AG09319 (cell line): ENCODE measurements at regions not wholly inside any gene's neighbourhood (a gene's known extent, or its start where the extent isn't known, plus 50 kb on each side); places are given as distances from the start of the nearest gene placed in this dataset.

Source experiments
- DNase-seq: peaks from one replicate; pipeline ENCODE4 v3.0.0-alpha.2; 2010; ENCODE audit warnings: low read depth; ENCODE audit errors: extremely low read depth
- TF ChIP-seq, protein P1 (sequence below): IDR thresholded peaks from 2 replicates; pipeline ENCODE4 v1.5.1; 2011; ENCODE audit warnings: low read depth, mild to moderate bottlenecking, inconsistent platforms, low read length, moderate library complexity

DNA sequence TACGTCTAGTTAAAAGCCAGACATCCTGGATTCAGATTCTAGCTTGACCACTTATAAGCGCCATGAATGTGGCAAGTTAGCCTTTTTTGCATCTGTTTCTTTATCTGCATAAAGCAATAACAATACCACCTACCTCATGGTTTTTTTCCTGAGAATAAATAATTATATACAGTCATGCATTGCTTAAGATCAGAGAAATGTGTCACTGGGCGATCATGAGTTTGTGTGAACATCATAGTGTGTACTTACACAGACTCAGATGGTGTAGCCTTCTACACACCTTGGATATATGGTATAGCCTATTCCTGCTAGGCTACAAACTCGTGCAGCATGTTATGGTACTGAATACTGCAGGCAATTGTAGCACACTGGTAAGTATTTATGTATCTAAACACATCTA, 84.7 kb upstream of the PELI1 start:
- TF ChIP-seq, protein P1, sequence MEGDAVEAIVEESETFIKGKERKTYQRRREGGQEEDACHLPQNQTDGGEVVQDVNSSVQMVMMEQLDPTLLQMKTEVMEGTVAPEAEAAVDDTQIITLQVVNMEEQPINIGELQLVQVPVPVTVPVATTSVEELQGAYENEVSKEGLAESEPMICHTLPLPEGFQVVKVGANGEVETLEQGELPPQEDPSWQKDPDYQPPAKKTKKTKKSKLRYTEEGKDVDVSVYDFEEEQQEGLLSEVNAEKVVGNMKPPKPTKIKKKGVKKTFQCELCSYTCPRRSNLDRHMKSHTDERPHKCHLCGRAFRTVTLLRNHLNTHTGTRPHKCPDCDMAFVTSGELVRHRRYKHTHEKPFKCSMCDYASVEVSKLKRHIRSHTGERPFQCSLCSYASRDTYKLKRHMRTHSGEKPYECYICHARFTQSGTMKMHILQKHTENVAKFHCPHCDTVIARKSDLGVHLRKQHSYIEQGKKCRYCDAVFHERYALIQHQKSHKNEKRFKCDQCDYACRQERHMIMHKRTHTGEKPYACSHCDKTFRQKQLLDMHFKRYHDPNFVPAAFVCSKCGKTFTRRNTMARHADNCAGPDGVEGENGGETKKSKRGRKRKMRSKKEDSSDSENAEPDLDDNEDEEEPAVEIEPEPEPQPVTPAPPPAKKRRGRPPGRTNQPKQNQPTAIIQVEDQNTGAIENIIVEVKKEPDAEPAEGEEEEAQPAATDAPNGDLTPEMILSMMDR: no peak

DNA sequence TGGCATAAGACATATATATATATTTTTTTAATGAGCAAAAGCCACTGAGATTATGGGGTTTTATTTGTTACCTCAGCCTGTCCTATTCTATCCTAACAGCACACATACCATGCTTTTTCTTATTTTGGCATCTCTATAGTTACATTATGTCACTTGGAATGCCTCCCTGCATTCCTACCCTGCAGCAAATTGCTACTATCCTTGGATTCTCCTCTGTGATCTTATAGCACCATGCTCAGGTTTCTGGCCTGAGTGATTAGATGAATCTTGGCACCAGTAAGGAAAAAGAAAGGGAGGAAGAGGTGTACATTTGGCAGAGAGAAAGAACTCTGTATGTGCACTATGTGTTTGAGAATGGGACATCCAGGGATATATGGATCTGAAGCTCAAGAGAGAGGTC, 86.3 kb upstream of the PELI1 start:
- TF ChIP-seq, protein P1: no peak
- no peak for DNase-seq

More for the DNA sequence above, 84.7 kb upstream of the PELI1 start:
- DNase-seq: no peak

DNA sequence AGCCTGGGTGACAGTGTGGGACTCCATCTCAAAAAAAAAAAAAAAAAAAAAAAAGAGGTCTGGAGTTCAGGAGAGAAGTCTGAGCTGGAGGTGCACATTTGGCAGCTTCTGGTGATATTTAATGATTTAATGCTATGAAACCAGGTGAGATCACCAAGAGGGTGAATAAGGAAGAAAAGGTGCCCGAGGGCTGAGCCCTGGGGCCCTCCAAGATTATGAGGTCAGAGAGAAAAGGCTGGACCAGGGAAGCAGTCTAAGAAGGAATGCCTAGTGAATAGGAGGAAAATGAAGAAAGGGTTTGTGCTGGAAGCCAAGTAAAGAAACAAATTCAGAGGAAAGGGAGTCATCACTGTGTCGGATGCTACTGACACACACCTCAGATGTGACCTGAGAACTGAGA, 88.0 kb upstream of the PELI1 start:
- no peak for DNase-seq
- TF ChIP-seq, protein P1: no peak

DNA sequence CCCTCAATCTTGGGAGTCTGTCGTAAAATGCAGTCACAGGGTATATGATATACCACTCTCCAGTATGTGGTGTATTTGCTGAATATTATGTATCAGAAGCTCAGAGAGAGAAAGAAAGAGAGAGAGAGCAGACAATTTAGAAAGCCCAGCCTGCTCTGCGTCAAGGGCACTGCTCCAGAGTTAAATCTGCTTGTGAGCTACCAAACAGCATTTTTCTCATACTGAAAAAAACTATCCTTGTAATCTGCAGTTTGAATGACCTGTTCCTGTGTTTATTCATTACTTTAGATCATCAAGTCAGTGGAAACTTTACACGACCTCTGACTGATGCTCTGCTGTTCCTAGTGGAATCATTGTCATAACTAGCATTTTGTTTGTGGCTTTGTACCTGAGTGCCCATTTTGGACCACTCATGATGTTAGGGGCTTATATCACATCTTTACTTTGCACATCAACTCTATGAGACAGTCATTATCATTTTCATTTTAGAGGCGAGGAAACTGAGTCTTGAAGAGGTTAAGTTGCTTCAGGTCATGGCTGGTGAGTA, 89.2 kb upstream of the PELI1 start:
- DNase-seq: no peak
- TF ChIP-seq, protein P1: no peak

DNA sequence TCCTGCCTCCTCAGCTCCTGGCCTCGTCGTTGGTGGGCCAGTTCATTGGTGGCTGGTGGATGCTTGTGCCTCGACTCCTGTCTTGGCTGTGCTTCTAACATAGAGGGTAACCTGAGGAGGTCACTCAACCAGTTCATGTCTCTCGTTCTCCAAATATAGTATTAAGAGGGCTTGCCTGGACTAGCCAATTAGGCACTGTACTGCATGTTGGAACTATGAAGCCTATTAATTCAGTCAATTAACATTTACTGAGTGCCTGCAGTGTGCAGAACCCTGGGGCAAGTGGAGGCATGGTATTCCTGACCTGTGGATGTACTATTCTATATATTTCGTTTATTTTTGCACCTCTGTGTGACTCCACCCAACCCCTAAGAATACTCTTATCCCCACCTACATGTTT, 89.9 kb upstream of the PELI1 start:
- no peak for DNase-seq
- TF ChIP-seq, protein P1: no peak

DNA sequence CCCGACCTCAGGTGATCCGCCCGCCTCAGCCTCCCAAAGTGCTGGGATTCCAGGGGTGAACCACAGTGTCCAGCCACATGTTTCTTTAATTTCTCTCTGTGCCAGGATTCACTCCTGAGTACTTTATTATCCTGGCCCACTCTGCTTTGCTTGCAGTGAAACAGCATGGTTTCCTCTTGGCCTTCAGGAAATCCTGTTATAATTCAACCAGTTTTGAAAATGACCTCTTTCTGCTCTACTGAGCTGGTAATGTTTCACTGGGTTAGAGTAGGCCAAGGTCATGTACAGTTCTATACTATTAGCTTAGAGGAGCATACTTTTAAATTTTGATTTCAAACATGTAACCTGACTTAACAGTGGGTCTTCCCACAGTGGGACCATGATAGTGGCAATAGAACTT, 90.6 kb upstream of the PELI1 start:
- TF ChIP-seq, protein P1: no peak
- no peak for DNase-seq

DNA sequence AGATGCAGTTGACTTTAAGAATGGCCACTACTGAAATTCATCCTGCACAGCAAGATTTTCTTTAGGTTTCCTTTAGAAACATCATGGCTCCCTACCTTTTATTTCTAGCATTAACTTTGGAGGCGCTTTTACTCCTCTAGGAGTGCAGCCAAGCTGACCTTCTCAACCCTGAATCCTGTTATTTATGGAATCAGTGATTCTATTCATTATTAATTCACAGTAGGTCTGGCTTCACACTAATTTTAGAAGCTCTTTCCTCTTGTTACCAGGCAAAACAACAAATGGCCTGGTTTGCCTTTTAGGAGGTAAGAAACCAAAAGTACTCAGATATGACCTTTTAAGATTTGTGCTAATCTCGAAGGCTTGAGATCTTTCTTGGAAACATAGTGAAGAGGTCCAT, 93.0 kb upstream of the PELI1 start:
- no peak for DNase-seq

More for the DNA sequence above, 93.0 kb upstream of the PELI1 start:
- TF ChIP-seq, protein P1: no peak
